ENCODE measurements at regions not wholly inside any gene's neighbourhood (a gene's known extent, or its start where the extent isn't known, plus 50 kb on each side); places are given as distances from the start of the nearest gene placed in this dataset.

DNA sequence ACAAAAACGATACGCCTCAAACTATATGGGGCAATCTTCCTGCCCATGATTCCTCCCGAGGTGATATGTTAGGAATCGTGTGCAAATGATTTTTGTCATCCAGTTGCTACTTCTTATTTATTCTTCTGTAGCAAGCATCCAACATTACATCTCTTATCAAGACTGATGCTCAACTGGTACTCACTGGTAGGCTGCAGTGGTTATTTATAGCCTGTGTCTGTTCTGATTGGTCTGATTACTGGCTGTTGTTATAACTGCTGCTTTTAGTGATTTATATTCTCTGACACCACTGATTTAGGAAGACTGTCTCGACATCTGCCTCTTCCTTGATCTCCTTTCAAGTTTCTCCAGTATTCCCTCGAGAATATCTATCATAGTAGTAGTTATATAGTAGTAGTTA is 165.8 kb downstream of the LARP7 start:
- DNase-seq (ENCODE audit: low read depth, low spot score) (no peak), FAIRE-seq (no peak)
- Histone ChIP-seq H3K79me2 (ENCODE audit: control insufficient read depth, insufficient read depth, low read length) (no peaks in the 10 kb centered on the region), H3K9me1 (ENCODE audit: control insufficient read depth, extremely low read depth, insufficient read depth, low read length) (no peaks in the 10 kb centered on the region), H3K4me3 (ENCODE audit: control insufficient read depth in 2 of 3, extremely low read depth in 1 of 3, insufficient read depth in 2 of 3, low read depth in 1 of 3, low read length in 3 of 3) (no peak overlapping the region), H3K4me1 (ENCODE audit: control insufficient read depth, extremely low read depth, insufficient read depth, low read length) (no peaks in the 10 kb centered on the region), H2AFZ (ENCODE audit: control insufficient read depth, low read length) (no peak overlapping the region), H4K20me1 (ENCODE audit: control insufficient read depth, extremely low read depth, insufficient read depth, low read length) (no peaks in the 10 kb centered on the region), H3K4me2 (ENCODE audit: control insufficient read depth, extremely low read depth, insufficient read depth, low read depth, low read length) (no peak overlapping the region), H3K27me3 (ENCODE audit: control insufficient read depth, extremely low read depth, insufficient read depth, low read length) (no peaks in the 10 kb centered on the region), H3K9me3 (ENCODE audit: control insufficient read depth, low read depth, low read length) (no peaks in the 10 kb centered on the region), H3K36me3 (ENCODE audit: control insufficient read depth in 2 of 2, extremely low read depth in 1 of 2, insufficient read depth in 2 of 2, low read length in 2 of 2) (no peaks in the 10 kb centered on the region), H3K27ac (ENCODE audit: control insufficient read depth, insufficient read depth, low read length) (no peak overlapping the region), H3K9ac (ENCODE audit: control insufficient read depth, extremely low read depth, insufficient read depth, low read length) (no peak overlapping the region)
- dilution Hi-C loops (cut with MboI; ENCODE audit: extremely low pct_ligation_motif_present, low sequenced_read_pairs) = no loop called here
- TF ChIP-seq CTCF (optimal IDR thresholded peaks at IDR 0.05 in 1 of 3, IDR thresholded peaks at IDR 0.05 in 1 of 3, conservative IDR thresholded peaks at IDR 0.05 in 1 of 3; ENCODE audit: extremely low read depth in 1 of 3, insufficient read depth in 2 of 3, low read length in 3 of 3) (no peak), EZH2 (IDR thresholded peaks at IDR 0.05; ENCODE audit: low read length) (no peak)

DNA sequence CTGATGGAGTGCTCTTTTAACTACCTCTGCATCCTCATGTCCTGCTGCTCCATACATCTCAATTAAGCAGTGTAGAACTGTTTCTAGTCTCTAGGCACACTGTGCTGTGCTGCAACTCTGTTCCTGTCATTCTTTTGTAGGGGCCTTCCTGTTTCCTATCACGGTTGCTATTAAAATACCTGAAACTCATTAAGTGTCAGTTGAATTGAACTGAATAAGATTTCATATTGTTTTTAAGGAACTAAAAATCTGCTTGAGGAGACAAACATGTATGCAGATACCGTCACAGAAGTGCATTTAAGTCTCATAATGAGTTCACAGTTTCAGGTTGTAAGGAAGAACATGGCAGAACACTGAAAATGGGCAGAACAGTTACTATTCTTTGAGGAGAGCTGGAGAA is 170.1 kb downstream of the LARP7 start:
- Histone ChIP-seq H3K9me3 (ENCODE audit: control insufficient read depth, low read depth, low read length) (no peaks in the 10 kb centered on the region), H3K27ac (ENCODE audit: control insufficient read depth, insufficient read depth, low read length) (no peak overlapping the region), H2AFZ (ENCODE audit: control insufficient read depth, low read length) (no peak overlapping the region), H3K79me2 (ENCODE audit: control insufficient read depth, insufficient read depth, low read length) (no peaks in the 10 kb centered on the region), H3K9me1 (ENCODE audit: control insufficient read depth, extremely low read depth, insufficient read depth, low read length) (no peaks in the 10 kb centered on the region), H3K4me2 (ENCODE audit: control insufficient read depth, extremely low read depth, insufficient read depth, low read depth, low read length) (no peak overlapping the region), H3K36me3 (ENCODE audit: control insufficient read depth in 2 of 2, extremely low read depth in 1 of 2, insufficient read depth in 2 of 2, low read length in 2 of 2) (no peaks in the 10 kb centered on the region), H4K20me1 (ENCODE audit: control insufficient read depth, extremely low read depth, insufficient read depth, low read length) (no peaks in the 10 kb centered on the region), H3K4me3 (ENCODE audit: control insufficient read depth in 2 of 3, extremely low read depth in 1 of 3, insufficient read depth in 2 of 3, low read depth in 1 of 3, low read length in 3 of 3) (no peak overlapping the region), H3K9ac (ENCODE audit: control insufficient read depth, extremely low read depth, insufficient read depth, low read length) (no peak overlapping the region), H3K4me1 (ENCODE audit: control insufficient read depth, extremely low read depth, insufficient read depth, low read length) (no peaks in the 10 kb centered on the region), H3K27me3 (ENCODE audit: control insufficient read depth, extremely low read depth, insufficient read depth, low read length) (no peaks in the 10 kb centered on the region)
- FAIRE-seq = no peak
- dilution Hi-C loops (cut with MboI; ENCODE audit: extremely low pct_ligation_motif_present, low sequenced_read_pairs) = no loop called here
- DNase-seq (ENCODE audit: low read depth, low spot score) = no peak
- TF ChIP-seq EZH2 (IDR thresholded peaks at IDR 0.05; ENCODE audit: low read length) (no peak), CTCF (optimal IDR thresholded peaks at IDR 0.05 in 1 of 3, IDR thresholded peaks at IDR 0.05 in 1 of 3, conservative IDR thresholded peaks at IDR 0.05 in 1 of 3; ENCODE audit: extremely low read depth in 1 of 3, insufficient read depth in 2 of 3, low read length in 3 of 3) (no peak)

Measured in keratinocyte (primary cell).